GM19467 (cell line): ENCODE measurements at regions not wholly inside any gene's neighbourhood (a gene's known extent, or its start where the extent isn't known, plus 50 kb on each side); places are given as distances from the start of the nearest gene placed in this dataset.
"Not testable (repeated sequence)": the region's sequence is repeated elsewhere in the genome, so short reads cannot be mapped to it uniquely, and the experiment has no call there.

ENCODE experiments used
- ATAC-seq: cut with Tn5 transposase; IDR thresholded peaks from one replicate; pipeline ENCODE4 v1.9.1; 2021; ENCODE audit warnings: mild to moderate bottlenecking, moderate library complexity; ENCODE audit not compliant: unreplicated experiment

- ATAC-seq = no peak
Observed at GRCh38 chr7:17554341-17555015, 256.0 kb downstream of the AHR start.

GRCh38 chr7:17556247-17556956 is 257.9 kb downstream of the AHR start:
- ATAC-seq = no peak

- no peak for ATAC-seq
Observed at GRCh38 chr7:17557251-17557671, 258.8 kb downstream of the AHR start.

- no peak for ATAC-seq
Observed at GRCh38 chr7:17558135-17558534, 259.7 kb downstream of the AHR start.

GRCh38 chr7:17558558-17559332 is 260.3 kb downstream of the AHR start:
- no peak for ATAC-seq

- no peak for ATAC-seq
Observed at GRCh38 chr7:17559388-17559787, 260.9 kb downstream of the AHR start.

- no peak for ATAC-seq
Observed at GRCh38 chr7:17560516-17560915, 262.1 kb downstream of the AHR start.

GRCh38 chr7:17560966-17561365 is 262.5 kb downstream of the AHR start:
- ATAC-seq = no peak

- no peak for ATAC-seq
Observed at GRCh38 chr7:17564678-17565212, 266.3 kb downstream of the AHR start.

- ATAC-seq = no peak
Observed at GRCh38 chr7:17580141-17580540, 281.7 kb downstream of the AHR start.

GRCh38 chr7:17580856-17581255 is 282.4 kb downstream of the AHR start:
- ATAC-seq = no peak

GRCh38 chr7:17581301-17581700 is 282.8 kb downstream of the AHR start:
- no peak for ATAC-seq

- not testable (repeated sequence) for ATAC-seq
Observed at GRCh38 chr7:17582696-17583095, 284.2 kb downstream of the AHR start.

- no peak for ATAC-seq
Observed at GRCh38 chr7:17583786-17584185, 285.3 kb downstream of the AHR start.

- no peak for ATAC-seq
Observed at GRCh38 chr7:17584822-17585221, 286.4 kb downstream of the AHR start.

- no peak for ATAC-seq
Observed at GRCh38 chr7:17586711-17587110, 288.3 kb downstream of the AHR start.

- ATAC-seq = no peak
Observed at GRCh38 chr7:17588730-17589129, 290.3 kb downstream of the AHR start.

- ATAC-seq = no peak
Observed at GRCh38 chr7:17589671-17590070, 291.2 kb downstream of the AHR start.

- no peak for ATAC-seq
Observed at GRCh38 chr7:17590221-17590620, 291.8 kb downstream of the AHR start.

GRCh38 chr7:17593819-17594419 is 295.5 kb downstream of the AHR start:
- ATAC-seq = no peak

GRCh38 chr7:17595546-17595945 is 297.1 kb downstream of the AHR start:
- no peak for ATAC-seq
